ENCODE measurements at regions not wholly inside any gene's neighbourhood (a gene's known extent, or its start where the extent isn't known, plus 50 kb on each side); places are given as distances from the start of the nearest gene placed in this dataset.

- no peak overlapping the region for H3K4me3 ChIP-seq
- no peaks in the 10 kb centered on the region for H4K20me1 ChIP-seq (replicated peaks; ENCODE audit: insufficient read depth)
- H3K4me1 Mint-ChIP-seq, result no peaks in the 10 kb centered on the region
- H3K27me3 Mint-ChIP-seq (ENCODE audit: insufficient read depth, low read depth, poor library complexity), result no peaks in the 10 kb centered on the region
- H3K27ac Mint-ChIP-seq, result no peak overlapping the region
- H3K79me2 ChIP-seq (replicated peaks; ENCODE audit: insufficient read depth), result no peaks in the 10 kb centered on the region
- no peak for DNase-seq (ENCODE audit: low spot score)
- no peaks in the 10 kb centered on the region for H3K27me3 ChIP-seq (ENCODE audit: insufficient read depth)
- peaks cover 94% of the 10 kb centered on the region for H3K9me3 Mint-ChIP-seq
- H2AFZ ChIP-seq, result no peak overlapping the region
- no peak overlapping the region for H3K4me2 ChIP-seq
- no peaks in the 10 kb centered on the region for H3K36me3 ChIP-seq (ENCODE audit: insufficient read depth)
- H3K4me1 ChIP-seq (ENCODE audit: insufficient read depth), result no peaks in the 10 kb centered on the region; the same call in 1 of the 2 replicates
- H3K9me2 ChIP-seq (ENCODE audit: insufficient read depth), result 0 out of 2 replicates have a peak, but pooled peaks cover 4% of the 10 kb centered on the region
- H3F3A ChIP-seq (replicated peaks; ENCODE audit: low read depth), result no peaks in the 10 kb centered on the region
- H3K27ac ChIP-seq (ENCODE audit: low read depth), result no peak overlapping the region
- peaks cover 27% of the 10 kb centered on the region for H3K36me3 Mint-ChIP-seq (ENCODE audit: low read depth)
- H3K4me3 Mint-ChIP-seq, result no peak overlapping the region
- no peak for ATAC-seq
- TF ChIP-seq STAT1 (IDR thresholded peaks at IDR 0.05; ENCODE audit: unreplicated experiment) (no peak), POLR2AphosphoS5 (IDR thresholded peaks at IDR 0.05; ENCODE audit: low read depth) (no peak), ZNF114 (CRISPR knock-in tag; IDR thresholded peaks at IDR 0.05) (no peak), CREB1 (CRISPR knock-in tag; IDR thresholded peaks at IDR 0.05; ENCODE audit: low read depth) (no peak), JUNB (IDR thresholded peaks at IDR 0.05; ENCODE audit: unreplicated experiment) (no peak), ETS1 (IDR thresholded peaks at IDR 0.05) (no peak), ZNF331 (CRISPR knock-in tag; IDR thresholded peaks at IDR 0.05; ENCODE audit: low read depth) (no peak), NANOG (IDR thresholded peaks at IDR 0.05; ENCODE audit: borderline replicate concordance) (no peak), CTCF (conservative IDR thresholded peaks at IDR 0.05; ENCODE audit: low read depth in 2 of 2) (no peak), EZH2phosphoT487 (IDR thresholded peaks at IDR 0.05; ENCODE audit: unreplicated experiment) (no peak), EZH2 (IDR thresholded peaks at IDR 0.05; ENCODE audit: low read depth, unreplicated experiment) (no peak)
- TF ChIP-seq, protein P1, sequence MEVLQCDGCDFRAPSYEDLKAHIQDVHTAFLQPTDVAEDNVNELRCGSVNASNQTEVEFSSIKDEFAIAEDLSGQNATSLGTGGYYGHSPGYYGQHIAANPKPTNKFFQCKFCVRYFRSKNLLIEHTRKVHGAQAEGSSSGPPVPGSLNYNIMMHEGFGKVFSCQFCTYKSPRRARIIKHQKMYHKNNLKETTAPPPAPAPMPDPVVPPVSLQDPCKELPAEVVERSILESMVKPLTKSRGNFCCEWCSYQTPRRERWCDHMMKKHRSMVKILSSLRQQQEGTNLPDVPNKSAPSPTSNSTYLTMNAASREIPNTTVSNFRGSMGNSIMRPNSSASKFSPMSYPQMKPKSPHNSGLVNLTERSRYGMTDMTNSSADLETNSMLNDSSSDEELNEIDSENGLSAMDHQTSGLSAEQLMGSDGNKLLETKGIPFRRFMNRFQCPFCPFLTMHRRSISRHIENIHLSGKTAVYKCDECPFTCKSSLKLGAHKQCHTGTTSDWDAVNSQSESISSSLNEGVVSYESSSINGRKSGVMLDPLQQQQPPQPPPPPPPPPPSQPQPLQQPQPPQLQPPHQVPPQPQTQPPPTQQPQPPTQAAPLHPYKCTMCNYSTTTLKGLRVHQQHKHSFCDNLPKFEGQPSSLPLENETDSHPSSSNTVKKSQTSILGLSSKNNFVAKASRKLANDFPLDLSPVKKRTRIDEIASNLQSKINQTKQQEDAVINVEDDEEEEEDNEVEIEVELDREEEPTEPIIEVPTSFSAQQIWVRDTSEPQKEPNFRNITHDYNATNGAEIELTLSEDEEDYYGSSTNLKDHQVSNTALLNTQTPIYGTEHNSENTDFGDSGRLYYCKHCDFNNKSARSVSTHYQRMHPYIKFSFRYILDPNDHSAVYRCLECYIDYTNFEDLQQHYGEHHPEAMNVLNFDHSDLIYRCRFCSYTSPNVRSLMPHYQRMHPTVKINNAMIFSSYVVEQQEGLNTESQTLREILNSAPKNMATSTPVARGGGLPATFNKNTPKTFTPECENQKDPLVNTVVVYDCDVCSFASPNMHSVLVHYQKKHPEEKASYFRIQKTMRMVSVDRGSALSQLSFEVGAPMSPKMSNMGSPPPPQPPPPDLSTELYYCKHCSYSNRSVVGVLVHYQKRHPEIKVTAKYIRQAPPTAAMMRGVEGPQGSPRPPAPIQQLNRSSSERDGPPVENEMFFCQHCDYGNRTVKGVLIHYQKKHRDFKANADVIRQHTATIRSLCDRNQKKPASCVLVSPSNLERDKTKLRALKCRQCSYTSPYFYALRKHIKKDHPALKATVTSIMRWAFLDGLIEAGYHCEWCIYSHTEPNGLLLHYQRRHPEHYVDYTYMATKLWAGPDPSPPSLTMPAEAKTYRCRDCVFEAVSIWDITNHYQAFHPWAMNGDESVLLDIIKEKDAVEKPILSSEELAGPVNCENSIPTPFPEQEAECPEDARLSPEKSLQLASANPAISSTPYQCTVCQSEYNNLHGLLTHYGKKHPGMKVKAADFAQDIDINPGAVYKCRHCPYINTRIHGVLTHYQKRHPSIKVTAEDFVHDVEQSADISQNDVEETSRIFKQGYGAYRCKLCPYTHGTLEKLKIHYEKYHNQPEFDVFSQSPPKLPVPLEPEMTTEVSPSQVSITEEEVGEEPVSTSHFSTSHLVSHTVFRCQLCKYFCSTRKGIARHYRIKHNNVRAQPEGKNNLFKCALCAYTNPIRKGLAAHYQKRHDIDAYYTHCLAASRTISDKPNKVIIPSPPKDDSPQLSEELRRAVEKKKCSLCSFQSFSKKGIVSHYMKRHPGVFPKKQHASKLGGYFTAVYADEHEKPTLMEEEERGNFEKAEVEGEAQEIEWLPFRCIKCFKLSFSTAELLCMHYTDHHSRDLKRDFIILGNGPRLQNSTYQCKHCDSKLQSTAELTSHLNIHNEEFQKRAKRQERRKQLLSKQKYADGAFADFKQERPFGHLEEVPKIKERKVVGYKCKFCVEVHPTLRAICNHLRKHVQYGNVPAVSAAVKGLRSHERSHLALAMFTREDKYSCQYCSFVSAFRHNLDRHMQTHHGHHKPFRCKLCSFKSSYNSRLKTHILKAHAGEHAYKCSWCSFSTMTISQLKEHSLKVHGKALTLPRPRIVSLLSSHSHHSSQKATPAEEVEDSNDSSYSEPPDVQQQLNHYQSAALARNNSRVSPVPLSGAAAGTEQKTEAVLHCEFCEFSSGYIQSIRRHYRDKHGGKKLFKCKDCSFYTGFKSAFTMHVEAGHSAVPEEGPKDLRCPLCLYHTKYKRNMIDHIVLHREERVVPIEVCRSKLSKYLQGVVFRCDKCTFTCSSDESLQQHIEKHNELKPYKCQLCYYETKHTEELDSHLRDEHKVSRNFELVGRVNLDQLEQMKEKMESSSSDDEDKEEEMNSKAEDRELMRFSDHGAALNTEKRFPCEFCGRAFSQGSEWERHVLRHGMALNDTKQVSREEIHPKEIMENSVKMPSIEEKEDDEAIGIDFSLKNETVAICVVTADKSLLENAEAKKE (CRISPR knock-in tag; IDR thresholded peaks at IDR 0.05), result no peak
- TF ChIP-seq, protein P2, sequence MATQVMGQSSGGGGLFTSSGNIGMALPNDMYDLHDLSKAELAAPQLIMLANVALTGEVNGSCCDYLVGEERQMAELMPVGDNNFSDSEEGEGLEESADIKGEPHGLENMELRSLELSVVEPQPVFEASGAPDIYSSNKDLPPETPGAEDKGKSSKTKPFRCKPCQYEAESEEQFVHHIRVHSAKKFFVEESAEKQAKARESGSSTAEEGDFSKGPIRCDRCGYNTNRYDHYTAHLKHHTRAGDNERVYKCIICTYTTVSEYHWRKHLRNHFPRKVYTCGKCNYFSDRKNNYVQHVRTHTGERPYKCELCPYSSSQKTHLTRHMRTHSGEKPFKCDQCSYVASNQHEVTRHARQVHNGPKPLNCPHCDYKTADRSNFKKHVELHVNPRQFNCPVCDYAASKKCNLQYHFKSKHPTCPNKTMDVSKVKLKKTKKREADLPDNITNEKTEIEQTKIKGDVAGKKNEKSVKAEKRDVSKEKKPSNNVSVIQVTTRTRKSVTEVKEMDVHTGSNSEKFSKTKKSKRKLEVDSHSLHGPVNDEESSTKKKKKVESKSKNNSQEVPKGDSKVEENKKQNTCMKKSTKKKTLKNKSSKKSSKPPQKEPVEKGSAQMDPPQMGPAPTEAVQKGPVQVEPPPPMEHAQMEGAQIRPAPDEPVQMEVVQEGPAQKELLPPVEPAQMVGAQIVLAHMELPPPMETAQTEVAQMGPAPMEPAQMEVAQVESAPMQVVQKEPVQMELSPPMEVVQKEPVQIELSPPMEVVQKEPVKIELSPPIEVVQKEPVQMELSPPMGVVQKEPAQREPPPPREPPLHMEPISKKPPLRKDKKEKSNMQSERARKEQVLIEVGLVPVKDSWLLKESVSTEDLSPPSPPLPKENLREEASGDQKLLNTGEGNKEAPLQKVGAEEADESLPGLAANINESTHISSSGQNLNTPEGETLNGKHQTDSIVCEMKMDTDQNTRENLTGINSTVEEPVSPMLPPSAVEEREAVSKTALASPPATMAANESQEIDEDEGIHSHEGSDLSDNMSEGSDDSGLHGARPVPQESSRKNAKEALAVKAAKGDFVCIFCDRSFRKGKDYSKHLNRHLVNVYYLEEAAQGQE (IDR thresholded peaks at IDR 0.05; ENCODE audit: unreplicated experiment), result no peak
Observed at GRCh38 chr12:126219139-126219538, 1153.9 kb downstream of the AACS start.
